Activated T-cell treated with anti-CD3 and anti-CD28 coated beads for 24 hours (primary cell): ENCODE measurements at regions not wholly inside any gene's neighbourhood (a gene's known extent, or its start where the extent isn't known, plus 50 kb on each side); places are given as distances from the start of the nearest gene placed in this dataset.

Experiments
- DNase-seq: peaks from one replicate; pipeline ENCODE4 v3.0.0-alpha.2; 2020; ENCODE audit warnings: low read depth

GRCh38 chr11:31903225-31904074 lies 92.3 kb upstream of the PAX6 start:
- DNase-seq = no peak

- no peak for DNase-seq
These were observed 91.6 kb upstream of the PAX6 start for GRCh38 chr11:31902706-31903105.

- DNase-seq = no peak
These were observed 84.8 kb upstream of the PAX6 start for GRCh38 chr11:31895926-31896325.

- no peak for DNase-seq
These were observed 76.1 kb upstream of the PAX6 start for GRCh38 chr11:31887180-31887579.

GRCh38 chr11:31884080-31884479 lies 73.0 kb upstream of the PAX6 start:
- DNase-seq = no peak

GRCh38 chr11:31883435-31883834 lies 72.3 kb upstream of the PAX6 start:
- no peak for DNase-seq

- no peak for DNase-seq
These were observed 71.8 kb upstream of the PAX6 start for GRCh38 chr11:31882951-31883392.

GRCh38 chr11:31881825-31882224 lies 70.7 kb upstream of the PAX6 start:
- no peak for DNase-seq

GRCh38 chr11:31879681-31880080 lies 68.6 kb upstream of the PAX6 start:
- no peak for DNase-seq

GRCh38 chr11:31877863-31878262 lies 66.7 kb upstream of the PAX6 start:
- no peak for DNase-seq

- DNase-seq = no peak
These were observed 66.0 kb upstream of the PAX6 start for GRCh38 chr11:31877083-31877482.

- no peak for DNase-seq
These were observed 64.9 kb upstream of the PAX6 start for GRCh38 chr11:31875866-31876560.

- no peak for DNase-seq
These were observed 63.6 kb upstream of the PAX6 start for GRCh38 chr11:31874631-31875191.

- no peak for DNase-seq
These were observed 62.0 kb upstream of the PAX6 start for GRCh38 chr11:31873124-31873523.

GRCh38 chr11:31872076-31872443 lies 60.9 kb upstream of the PAX6 start:
- DNase-seq = no peak

GRCh38 chr11:31871310-31872075 lies 60.4 kb upstream of the PAX6 start:
- no peak for DNase-seq

GRCh38 chr11:31870609-31871309 lies 59.6 kb upstream of the PAX6 start:
- peak; percentile 9 for DNase-seq

- DNase-seq = no peak
These were observed 58.9 kb upstream of the PAX6 start for GRCh38 chr11:31869986-31870385.

GRCh38 chr11:31865606-31866300 lies 54.6 kb upstream of the PAX6 start:
- DNase-seq = no peak

- no peak for DNase-seq
These were observed 52.2 kb upstream of the PAX6 start for GRCh38 chr11:31863170-31863832.

GRCh38 chr11:31861011-31861410 lies 49.9 kb upstream of the PAX6 start:
- DNase-seq = no peak
